ENCODE measurements at regions not wholly inside any gene's neighbourhood (a gene's known extent, or its start where the extent isn't known, plus 50 kb on each side); places are given as distances from the start of the nearest gene placed in this dataset.

- TF ChIP-seq CTCF (IDR thresholded peaks at IDR 0.05) (no peak), POLR2A (IDR thresholded peaks at IDR 0.05) (no peak)
Measured at GRCh38 chr12:11593013-11593412, 56.5 kb upstream of the ETV6 start.

Data from ovary (tissue), 3 donors.